Medulla oblongata (tissue), 1 donor: ENCODE measurements at regions not wholly inside any gene's neighbourhood (a gene's known extent, or its start where the extent isn't known, plus 50 kb on each side); places are given as distances from the start of the nearest gene placed in this dataset.

Experiments used
- DNase-seq: peaks from one replicate; pipeline ENCODE4 v3.0.0-alpha.2; 2015; ENCODE audit errors: extremely low spot score

- DNase-seq: no peak
Measured at GRCh38 chr7:131261476-131261994, 66.1 kb upstream of the MKLN1 start.

- DNase-seq: peak; percentile 42
Measured at GRCh38 chr7:131265227-131265626, 62.4 kb upstream of the MKLN1 start.

- DNase-seq: no peak
Measured at GRCh38 chr7:131267631-131268030, 60.0 kb upstream of the MKLN1 start.

GRCh38 chr7:131268906-131269305 is 58.8 kb upstream of the MKLN1 start:
- DNase-seq: no peak

GRCh38 chr7:131272086-131272485 is 55.6 kb upstream of the MKLN1 start:
- no peak for DNase-seq

GRCh38 chr7:131274986-131275385 is 52.7 kb upstream of the MKLN1 start:
- DNase-seq: no peak

GRCh38 chr7:131276190-131276589 is 51.5 kb upstream of the MKLN1 start:
- DNase-seq: no peak

GRCh38 chr7:131276748-131277147 is 50.9 kb upstream of the MKLN1 start:
- no peak for DNase-seq
